ENCODE measurements at regions not wholly inside any gene's neighbourhood (a gene's known extent, or its start where the extent isn't known, plus 50 kb on each side); places are given as distances from the start of the nearest gene placed in this dataset.

DNA sequence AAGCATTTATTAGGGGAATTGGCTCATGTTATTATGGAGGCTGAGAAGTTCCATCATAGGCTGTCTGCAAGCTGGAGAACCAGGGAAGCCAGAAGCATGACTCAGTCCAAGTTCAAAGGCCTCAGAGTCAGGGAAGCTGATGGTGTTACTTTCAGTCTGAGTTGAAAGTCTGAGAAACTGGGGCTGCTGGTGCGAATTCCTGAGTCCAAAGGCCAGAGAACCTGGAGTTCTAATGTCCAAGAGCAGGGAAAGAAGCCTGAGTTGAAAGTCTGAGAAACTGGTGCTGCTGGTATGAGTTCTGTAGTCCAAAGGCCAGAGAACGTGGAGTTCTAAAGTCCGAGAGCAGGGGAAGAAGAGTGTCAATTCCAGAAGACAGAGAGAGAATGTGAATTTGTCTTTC is 641.1 kb downstream of the ISL1 start:
- Histone ChIP-seq H3K27ac (ENCODE audit: control insufficient read depth, insufficient read depth) (no peak overlapping the region), H2AFZ (ENCODE audit: control insufficient read depth, low read depth, low read length) (no peak overlapping the region), H3K4me2 (ENCODE audit: control insufficient read depth, insufficient read depth) (no peak overlapping the region), H3K36me3 (ENCODE audit: control insufficient read depth in 2 of 2, insufficient read depth in 2 of 2, low read length in 1 of 2) (no peaks in the 10 kb centered on the region), H3K9ac (ENCODE audit: control insufficient read depth, insufficient read depth, low read length) (no peak overlapping the region), H4K20me1 (ENCODE audit: control insufficient read depth, insufficient read depth) (no peaks in the 10 kb centered on the region), H3K79me2 (ENCODE audit: control insufficient read depth, insufficient read depth, low read length) (no peaks in the 10 kb centered on the region), H3K9me3 (replicated peaks; ENCODE audit: control insufficient read depth, insufficient read depth, low read length) (no peaks in the 10 kb centered on the region), H3K4me3 (no peak overlapping the region), H3K4me1 (ENCODE audit: control insufficient read depth, insufficient read depth, low read length) (no peaks in the 10 kb centered on the region), H3K27me3 (replicated peaks in 1 of 2; ENCODE audit: control insufficient read depth in 2 of 2, insufficient read depth in 2 of 2, low read length in 1 of 2) (no peaks in the 10 kb centered on the region)
- SMC1A ChIA-PET (ENCODE audit: uncharacterized antibody, unreplicated experiment): no interaction called here
- CTCF ChIA-PET: no interaction called here
- ATAC-seq (no peak), FAIRE-seq (no peak), DNase-seq (ENCODE audit: low read depth, low spot score) (no peak)
- POLR2A ChIA-PET: no interaction called here
- BruUV-seq (replicated peaks): no TSS peak
- intact Hi-C loops (cut with micrococcal nuclease; ENCODE audit: unreplicated experiment): no loop called here
- RAD21 ChIA-PET (ENCODE audit: unreplicated experiment): no interaction called here
- WGBS (ENCODE audit: insufficient coverage, insufficient replicate concordance, low lambda C conversion rate, missing lambda C conversion rate): 18% methylated on average over 3 of the region's 3 CpGs
- TF ChIP-seq GABPA (IDR thresholded peaks at IDR 0.05; ENCODE audit: low read depth) (no peak), RFX5 (IDR thresholded peaks at IDR 0.05; ENCODE audit: low read depth, low read length) (no peak), PAX8 (IDR thresholded peaks at IDR 0.05) (no peak), JUNB (IDR thresholded peaks at IDR 0.05) (no peak), MEF2A (IDR thresholded peaks at IDR 0.05; ENCODE audit: insufficient read depth, low read depth, low read length) (no peak), CHD2 (IDR thresholded peaks at IDR 0.05; ENCODE audit: borderline replicate concordance, low read depth, low read length) (no peak), SRF (IDR thresholded peaks at IDR 0.05; ENCODE audit: low read depth in 2 of 2, low read length in 2 of 2) (no peak), BRCA1 (IDR thresholded peaks at IDR 0.05; ENCODE audit: low read depth, low read length) (no peak), RUNX3 (IDR thresholded peaks at IDR 0.05; ENCODE audit: low read length) (no peak), FOXK2 (IDR thresholded peaks at IDR 0.05) (no peak), POLR2AphosphoS2 (IDR thresholded peaks at IDR 0.05; ENCODE audit: low read depth, low read length) (no peak), SUPT20H (IDR thresholded peaks at IDR 0.05; ENCODE audit: borderline replicate concordance, control insufficient read depth, low read depth, low read length) (no peak), HCFC1 (IDR thresholded peaks at IDR 0.05; ENCODE audit: low read length) (no peak)
- TF ChIP-seq, protein P1, sequence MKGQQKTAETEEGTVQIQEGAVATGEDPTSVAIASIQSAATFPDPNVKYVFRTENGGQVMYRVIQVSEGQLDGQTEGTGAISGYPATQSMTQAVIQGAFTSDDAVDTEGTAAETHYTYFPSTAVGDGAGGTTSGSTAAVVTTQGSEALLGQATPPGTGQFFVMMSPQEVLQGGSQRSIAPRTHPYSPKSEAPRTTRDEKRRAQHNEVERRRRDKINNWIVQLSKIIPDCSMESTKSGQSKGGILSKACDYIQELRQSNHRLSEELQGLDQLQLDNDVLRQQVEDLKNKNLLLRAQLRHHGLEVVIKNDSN (IDR thresholded peaks at IDR 0.05; ENCODE audit: borderline replicate concordance, extremely low read length, insufficient read depth, low read depth, low read length): no peak
- TF ChIP-seq, protein P2, sequence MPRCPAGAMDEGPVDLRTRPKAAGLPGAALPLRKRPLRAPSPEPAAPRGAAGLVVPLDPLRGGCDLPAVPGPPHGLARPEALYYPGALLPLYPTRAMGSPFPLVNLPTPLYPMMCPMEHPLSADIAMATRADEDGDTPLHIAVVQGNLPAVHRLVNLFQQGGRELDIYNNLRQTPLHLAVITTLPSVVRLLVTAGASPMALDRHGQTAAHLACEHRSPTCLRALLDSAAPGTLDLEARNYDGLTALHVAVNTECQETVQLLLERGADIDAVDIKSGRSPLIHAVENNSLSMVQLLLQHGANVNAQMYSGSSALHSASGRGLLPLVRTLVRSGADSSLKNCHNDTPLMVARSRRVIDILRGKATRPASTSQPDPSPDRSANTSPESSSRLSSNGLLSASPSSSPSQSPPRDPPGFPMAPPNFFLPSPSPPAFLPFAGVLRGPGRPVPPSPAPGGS (IDR thresholded peaks at IDR 0.05; ENCODE audit: borderline replicate concordance, insufficient read depth, low read depth, low read length, poor library complexity, severe bottlenecking): no peak
- TF ChIP-seq, protein P3, sequence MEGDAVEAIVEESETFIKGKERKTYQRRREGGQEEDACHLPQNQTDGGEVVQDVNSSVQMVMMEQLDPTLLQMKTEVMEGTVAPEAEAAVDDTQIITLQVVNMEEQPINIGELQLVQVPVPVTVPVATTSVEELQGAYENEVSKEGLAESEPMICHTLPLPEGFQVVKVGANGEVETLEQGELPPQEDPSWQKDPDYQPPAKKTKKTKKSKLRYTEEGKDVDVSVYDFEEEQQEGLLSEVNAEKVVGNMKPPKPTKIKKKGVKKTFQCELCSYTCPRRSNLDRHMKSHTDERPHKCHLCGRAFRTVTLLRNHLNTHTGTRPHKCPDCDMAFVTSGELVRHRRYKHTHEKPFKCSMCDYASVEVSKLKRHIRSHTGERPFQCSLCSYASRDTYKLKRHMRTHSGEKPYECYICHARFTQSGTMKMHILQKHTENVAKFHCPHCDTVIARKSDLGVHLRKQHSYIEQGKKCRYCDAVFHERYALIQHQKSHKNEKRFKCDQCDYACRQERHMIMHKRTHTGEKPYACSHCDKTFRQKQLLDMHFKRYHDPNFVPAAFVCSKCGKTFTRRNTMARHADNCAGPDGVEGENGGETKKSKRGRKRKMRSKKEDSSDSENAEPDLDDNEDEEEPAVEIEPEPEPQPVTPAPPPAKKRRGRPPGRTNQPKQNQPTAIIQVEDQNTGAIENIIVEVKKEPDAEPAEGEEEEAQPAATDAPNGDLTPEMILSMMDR (IDR thresholded peaks at IDR 0.05 in 2 of 3, conservative IDR thresholded peaks at IDR 0.05 in 1 of 3; ENCODE audit: control insufficient read depth in 2 of 3, extremely low read depth in 1 of 3, insufficient read depth in 1 of 3, low read depth in 3 of 3, low read length in 3 of 3): no peak
- TF ChIP-seq, protein P4, sequence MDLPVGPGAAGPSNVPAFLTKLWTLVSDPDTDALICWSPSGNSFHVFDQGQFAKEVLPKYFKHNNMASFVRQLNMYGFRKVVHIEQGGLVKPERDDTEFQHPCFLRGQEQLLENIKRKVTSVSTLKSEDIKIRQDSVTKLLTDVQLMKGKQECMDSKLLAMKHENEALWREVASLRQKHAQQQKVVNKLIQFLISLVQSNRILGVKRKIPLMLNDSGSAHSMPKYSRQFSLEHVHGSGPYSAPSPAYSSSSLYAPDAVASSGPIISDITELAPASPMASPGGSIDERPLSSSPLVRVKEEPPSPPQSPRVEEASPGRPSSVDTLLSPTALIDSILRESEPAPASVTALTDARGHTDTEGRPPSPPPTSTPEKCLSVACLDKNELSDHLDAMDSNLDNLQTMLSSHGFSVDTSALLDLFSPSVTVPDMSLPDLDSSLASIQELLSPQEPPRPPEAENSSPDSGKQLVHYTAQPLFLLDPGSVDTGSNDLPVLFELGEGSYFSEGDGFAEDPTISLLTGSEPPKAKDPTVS (IDR thresholded peaks at IDR 0.05; ENCODE audit: low read depth, low read length): no peak
- in situ Hi-C loops (cut with MboI): no loop called here

Measured in GM12878 (cell line).